HG02885 (cell line): ENCODE measurements at regions not wholly inside any gene's neighbourhood (a gene's known extent, or its start where the extent isn't known, plus 50 kb on each side); places are given as distances from the start of the nearest gene placed in this dataset.
A peak's percentile ranks its signal among the peaks of the same experiment; 100 is the strongest.

Experiments
- ATAC-seq: cut with Tn5 transposase; IDR thresholded peaks from one replicate; pipeline ENCODE4 v1.9.1; 2021; ENCODE audit warnings: mild to moderate bottlenecking; ENCODE audit not compliant: unreplicated experiment, poor library complexity

GRCh38 chr5:99104538-99105132 lies 175.8 kb upstream of the CHD1 start:
- ATAC-seq, result peak; percentile 46

- peak; percentile 43 for ATAC-seq
Observed at GRCh38 chr5:99102073-99102697, 173.4 kb upstream of the CHD1 start.

DNA sequence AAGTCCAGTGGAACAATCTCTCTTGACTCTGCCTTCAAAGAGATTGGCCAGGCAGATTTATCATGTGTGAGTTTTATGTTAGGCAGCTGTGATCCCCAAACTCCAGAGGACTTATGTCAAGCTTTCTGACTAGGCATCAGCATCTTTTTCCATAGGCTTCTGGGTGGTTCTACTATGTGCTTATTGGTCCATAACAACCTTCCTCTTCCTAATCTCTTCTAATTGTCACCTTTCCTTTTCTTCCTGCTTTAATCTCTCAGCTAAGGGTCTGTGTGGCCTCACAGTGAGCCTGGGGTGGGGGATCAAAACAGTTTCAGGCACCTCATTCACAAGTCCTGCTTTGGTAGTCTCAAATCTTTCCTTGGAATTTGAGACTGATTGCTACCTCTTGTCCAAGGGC lies 170.9 kb upstream of the CHD1 start:
- ATAC-seq, result no peak

DNA sequence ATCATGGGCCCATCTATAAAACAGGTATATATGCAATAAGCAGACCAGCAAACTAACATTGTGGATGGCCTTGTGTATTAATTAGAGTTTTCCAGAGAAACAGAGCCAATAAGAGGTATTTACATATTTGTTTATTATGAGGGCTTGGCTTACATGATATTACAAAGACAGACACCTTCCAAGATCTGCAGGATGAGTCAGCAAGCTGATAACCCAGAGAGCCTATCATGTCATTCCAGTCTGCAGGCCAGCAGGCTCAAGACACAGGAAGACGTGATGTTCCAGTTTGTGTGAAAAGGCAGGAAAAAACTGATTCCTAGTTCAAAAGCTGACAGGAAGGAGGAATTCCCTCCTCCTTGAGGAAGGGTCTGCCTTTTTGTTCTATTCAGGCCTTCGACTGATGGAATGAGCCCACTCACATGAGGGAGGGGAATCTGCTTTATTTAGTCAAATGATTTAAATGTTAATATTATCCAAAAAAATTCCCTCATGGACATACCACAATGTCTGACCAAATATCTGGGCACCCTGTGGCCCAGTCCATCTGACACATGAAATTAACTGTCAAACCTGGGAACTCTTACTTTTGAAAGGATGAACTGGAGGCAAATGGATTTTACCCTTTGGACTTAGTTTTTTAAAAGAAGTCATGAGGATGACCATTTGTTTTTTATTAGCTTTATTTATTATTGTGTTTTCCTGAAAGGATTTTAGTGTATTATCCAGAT lies 161.2 kb upstream of the CHD1 start:
- no peak for ATAC-seq

DNA sequence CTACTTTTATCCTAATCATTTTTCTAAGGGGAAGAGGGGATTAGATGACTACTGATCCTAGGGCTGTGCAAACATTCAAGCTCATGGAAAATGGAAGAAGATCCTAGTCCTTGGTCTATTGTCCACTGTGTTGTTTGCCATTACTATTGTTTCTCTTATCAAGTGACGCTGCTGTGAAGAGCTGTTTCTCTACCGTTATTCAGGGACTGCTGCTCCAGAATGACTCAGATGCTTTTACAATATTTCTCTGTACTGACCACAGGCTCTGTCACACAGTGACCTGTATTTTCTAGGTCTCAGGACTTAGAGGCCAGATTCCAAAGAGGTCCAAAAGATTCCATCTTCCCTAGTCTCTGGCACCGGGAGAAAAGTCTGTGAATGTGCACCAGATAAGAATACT lies 159.5 kb upstream of the CHD1 start:
- no peak for ATAC-seq

DNA sequence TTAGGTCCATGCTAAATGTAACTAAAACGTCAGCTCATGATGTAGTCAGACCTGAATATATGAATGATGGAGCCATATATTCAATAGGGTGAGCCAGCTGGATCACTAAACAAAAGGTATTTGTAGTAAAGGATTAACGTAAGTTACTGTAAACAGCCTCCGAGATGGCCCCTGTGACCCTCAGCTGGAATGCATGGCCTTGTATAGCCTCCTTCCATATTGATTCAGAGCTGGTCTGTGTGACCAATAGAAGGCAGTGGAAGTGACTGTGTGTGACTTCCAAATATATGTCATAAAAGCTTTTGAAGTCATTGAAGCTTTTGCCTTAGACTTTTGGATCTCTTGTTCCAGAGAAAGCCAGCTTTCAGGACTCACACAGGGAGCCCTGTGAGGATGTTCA lies 154.4 kb upstream of the CHD1 start:
- no peak for ATAC-seq

DNA sequence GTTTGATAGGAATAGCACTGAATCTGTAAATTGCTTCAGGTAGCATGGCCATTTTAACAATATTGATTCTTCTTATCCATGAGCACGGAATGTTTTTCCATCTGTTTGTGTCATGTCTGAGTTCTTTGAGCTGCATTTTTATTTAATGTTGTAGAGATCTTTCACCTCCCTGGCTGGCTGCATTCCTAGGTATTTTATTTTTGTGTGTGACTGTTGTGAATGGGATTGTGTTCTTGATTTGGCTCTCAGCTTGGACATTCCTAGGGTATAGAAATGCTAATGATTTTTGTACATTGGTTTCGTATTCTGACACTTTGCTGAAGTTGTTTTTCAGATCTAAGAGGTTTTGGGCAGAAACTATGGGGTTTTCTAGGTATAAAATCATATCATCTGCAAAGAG lies 152.9 kb upstream of the CHD1 start:
- ATAC-seq, result no peak

GRCh38 chr5:99076723-99077640 lies 148.2 kb upstream of the CHD1 start:
- ATAC-seq, result peak; percentile 67

DNA sequence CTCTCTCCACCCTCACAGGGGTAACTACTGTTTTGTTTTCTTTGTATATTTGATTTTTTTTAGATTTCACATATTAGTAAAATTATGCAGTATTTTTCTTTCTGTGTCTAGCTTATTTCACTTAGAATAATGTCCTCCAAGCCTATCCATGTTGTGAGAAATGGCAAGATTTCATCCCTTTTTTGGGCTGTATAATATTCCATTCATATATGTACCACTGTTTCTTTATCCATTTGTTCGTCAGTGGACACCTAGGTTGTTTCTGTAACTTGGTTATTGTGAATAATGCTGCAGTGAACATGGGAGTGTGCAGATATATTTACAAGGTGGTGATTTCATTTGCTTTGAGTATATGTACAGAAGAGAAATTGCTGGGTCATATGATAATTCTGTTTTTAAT lies 144.0 kb upstream of the CHD1 start:
- no peak for ATAC-seq

DNA sequence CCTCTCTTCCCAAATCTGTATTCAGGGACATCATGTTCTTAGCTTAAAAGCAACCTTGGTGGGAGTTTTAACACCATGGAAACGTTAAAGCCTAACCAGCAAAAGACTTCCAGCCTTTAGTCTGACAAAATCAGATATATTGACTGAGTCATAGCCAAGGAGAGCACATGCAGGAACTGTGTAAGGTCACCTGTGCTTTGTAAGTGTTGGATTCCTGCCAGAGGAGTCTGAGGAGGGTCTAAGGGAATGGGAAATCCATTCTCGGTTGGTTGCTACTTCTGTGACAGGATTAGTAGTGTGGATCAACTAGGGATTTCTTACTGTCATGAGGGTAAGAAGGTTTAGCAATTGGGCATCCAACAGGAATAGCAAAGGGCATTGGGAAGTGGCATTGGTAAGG lies 142.0 kb upstream of the CHD1 start:
- no peak for ATAC-seq

DNA sequence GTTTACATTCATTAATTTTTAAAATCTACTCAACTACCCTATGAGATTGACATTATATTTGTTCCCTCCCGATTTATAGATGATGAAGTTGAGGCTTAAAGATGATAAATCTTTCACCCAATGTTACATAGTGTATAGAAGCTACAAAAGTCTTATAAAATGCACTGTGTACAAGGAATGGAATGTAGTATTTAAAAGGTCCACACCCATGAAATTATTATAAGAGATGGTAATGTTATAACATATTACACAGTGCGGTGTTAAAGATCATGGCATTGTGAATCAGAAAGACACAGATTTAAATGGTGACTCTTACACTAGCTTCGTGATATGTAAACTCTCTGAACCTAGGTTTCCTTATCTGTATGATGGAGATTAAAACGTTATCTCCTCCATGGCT lies 141.6 kb upstream of the CHD1 start:
- ATAC-seq, result no peak

GRCh38 chr5:99068944-99069650 lies 140.3 kb upstream of the CHD1 start:
- peak; percentile 92 for ATAC-seq

GRCh38 chr5:99063737-99064136 lies 134.9 kb upstream of the CHD1 start:
- no peak for ATAC-seq

DNA sequence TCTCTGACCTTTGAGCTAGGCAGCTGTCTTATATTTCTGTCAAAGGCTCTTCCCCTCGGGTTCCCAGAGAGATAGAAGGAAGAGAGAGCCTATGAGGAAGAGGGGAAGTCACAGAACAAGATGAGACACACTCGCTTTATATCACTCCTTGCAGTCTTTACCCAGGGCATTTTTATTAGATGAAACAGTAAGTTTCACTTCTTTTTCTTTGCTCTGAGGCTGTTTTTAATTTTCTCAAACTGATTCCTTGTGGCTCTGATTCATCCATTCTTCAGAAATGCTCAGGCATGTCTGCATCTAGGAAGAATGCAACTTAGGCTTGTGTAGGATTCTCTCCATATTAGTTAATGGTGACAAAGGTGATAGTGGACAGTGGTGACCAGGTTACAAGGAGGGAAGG lies 132.9 kb upstream of the CHD1 start:
- no peak for ATAC-seq

DNA sequence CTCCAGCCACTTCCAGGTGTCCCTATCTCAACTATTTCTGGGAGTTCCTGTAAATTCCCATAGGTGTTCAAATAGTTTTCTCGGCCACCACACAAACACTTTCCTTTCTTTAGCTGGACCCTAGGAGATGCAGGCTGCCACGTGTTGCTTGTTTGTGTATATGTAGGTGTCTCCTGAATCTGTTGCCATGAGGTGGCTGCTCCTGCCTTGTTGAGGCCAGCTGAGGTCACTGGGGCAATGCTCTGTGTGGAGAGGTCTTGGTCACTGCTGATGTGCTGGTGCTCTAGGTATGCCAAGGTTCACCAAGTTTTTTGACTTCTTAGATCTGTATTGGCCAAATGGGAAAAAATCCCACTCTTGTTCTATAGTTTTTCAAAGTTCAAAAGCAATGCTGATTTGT lies 132.5 kb upstream of the CHD1 start:
- ATAC-seq, result no peak

GRCh38 chr5:99060306-99061261 lies 131.8 kb upstream of the CHD1 start:
- ATAC-seq, result peak; percentile 58

- peak; percentile 80 for ATAC-seq
Observed at GRCh38 chr5:99059685-99060084, 130.9 kb upstream of the CHD1 start.

DNA sequence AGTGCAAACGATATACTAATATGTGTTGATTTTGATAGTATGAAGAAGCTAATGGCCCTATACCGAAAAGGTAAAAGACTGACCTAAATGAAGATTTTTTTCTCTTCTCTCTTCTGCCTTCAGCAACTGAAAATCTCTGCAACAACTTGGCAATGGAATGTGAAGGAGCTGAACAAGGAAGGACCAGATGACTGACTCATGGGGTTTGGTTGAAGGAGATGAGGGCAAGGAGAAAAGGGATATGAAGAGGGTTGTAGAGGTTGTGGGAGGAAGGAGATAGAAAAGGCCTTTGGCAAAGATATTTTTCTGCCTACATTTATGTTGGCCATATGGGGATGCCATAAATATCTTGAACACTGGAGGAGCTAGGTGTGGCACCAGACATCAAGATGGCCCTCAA lies 129.7 kb upstream of the CHD1 start:
- ATAC-seq, result no peak

- peak; percentile 68 for ATAC-seq
Observed at GRCh38 chr5:99054972-99055371, 126.2 kb upstream of the CHD1 start.
